HS-27A (cell line): ENCODE measurements at regions not wholly inside any gene's neighbourhood (a gene's known extent, or its start where the extent isn't known, plus 50 kb on each side); places are given as distances from the start of the nearest gene placed in this dataset.

Experiments used
- DNase-seq: peaks from one replicate; pipeline ENCODE4 v3.0.0-alpha.2; 2012; ENCODE audit warnings: low read depth, missing footprints

GRCh38 chrX:7220121-7220520 is 72.2 kb upstream of the PUDP start:
- DNase-seq: no peak

GRCh38 chrX:7219153-7219705 is 71.3 kb upstream of the PUDP start:
- DNase-seq: no peak

GRCh38 chrX:7218321-7219152 is 70.6 kb upstream of the PUDP start:
- DNase-seq: no peak

- no peak for DNase-seq
Measured at GRCh38 chrX:7216981-7217587, 69.1 kb upstream of the PUDP start.

GRCh38 chrX:7215842-7216241 is 67.9 kb upstream of the PUDP start:
- DNase-seq: no peak

GRCh38 chrX:7214251-7214650 is 66.3 kb upstream of the PUDP start:
- no peak for DNase-seq

- no peak for DNase-seq
Measured at GRCh38 chrX:7205037-7205577, 57.2 kb upstream of the PUDP start.

- DNase-seq: no peak
Measured at GRCh38 chrX:7204619-7205018, 56.7 kb upstream of the PUDP start.

- no peak for DNase-seq
Measured at GRCh38 chrX:7202206-7202605, 54.3 kb upstream of the PUDP start.

GRCh38 chrX:7201496-7201895 is 53.5 kb upstream of the PUDP start:
- no peak for DNase-seq

GRCh38 chrX:7198499-7198898 is 50.5 kb upstream of the PUDP start:
- no peak for DNase-seq
